H9 (cell line): ENCODE measurements at regions not wholly inside any gene's neighbourhood (a gene's known extent, or its start where the extent isn't known, plus 50 kb on each side); places are given as distances from the start of the nearest gene placed in this dataset.

Experiments
- DNase-seq: peaks from one replicate; pipeline ENCODE4 v3.0.0-alpha.2; 2017
- H2AFZ ChIP-seq: one replicate; pipeline ENCODE4 v1.6.1; 2013; ENCODE audit warnings: mild to moderate bottlenecking, low read length, control low read depth, moderate library complexity
- H2AK5ac ChIP-seq: 2 replicates; pipeline ENCODE4 v1.6.1; 2013; ENCODE audit warnings: low read length, control low read depth, mixed read lengths; ENCODE audit not compliant: insufficient read length
- H2BK120ac ChIP-seq: one replicate; pipeline ENCODE4 v1.6.1; 2013; ENCODE audit warnings: low read depth, mild to moderate bottlenecking, low read length, control low read depth, inconsistent platforms; ENCODE audit not compliant: poor library complexity, severe bottlenecking
- H2BK12ac ChIP-seq: 2 replicates; pipeline ENCODE4 v1.6.1; 2013; ENCODE audit warnings: low read length, control low read depth, mixed read lengths, low read depth; ENCODE audit not compliant: insufficient read length
- H2BK15ac ChIP-seq: 2 replicates; pipeline ENCODE4 v1.6.1; 2013; ENCODE audit warnings: low read depth, low read length, control low read depth
- H2BK20ac ChIP-seq: one replicate; pipeline ENCODE4 v1.6.1; 2013; ENCODE audit warnings: low read depth, mild to moderate bottlenecking, low read length, control low read depth, inconsistent platforms; ENCODE audit not compliant: poor library complexity, severe bottlenecking
- H2BK5ac ChIP-seq: 2 replicates; pipeline ENCODE4 v1.6.1; 2013; ENCODE audit warnings: low read length, control low read depth, mixed read lengths; ENCODE audit not compliant: insufficient read length
- H3K14ac ChIP-seq: 2 replicates; pipeline ENCODE4 v1.6.1; 2013; ENCODE audit warnings: low read length, control low read depth; ENCODE audit not compliant: insufficient read depth
- H3K18ac ChIP-seq: 2 replicates; pipeline ENCODE4 v1.6.1; 2013; ENCODE audit warnings: low read depth, mild to moderate bottlenecking, mixed read lengths, low read length, control low read depth; ENCODE audit not compliant: insufficient read length
- H3K23ac ChIP-seq: 2 replicates; pipeline ENCODE4 v1.6.1; 2013; ENCODE audit warnings: low read length, control low read depth, mixed read lengths, low read depth; ENCODE audit not compliant: insufficient read length
- H3K23me2 ChIP-seq: 2 replicates; pipeline ENCODE4 v1.6.1; 2013; ENCODE audit warnings: low read depth, mild to moderate bottlenecking, mixed read lengths, low read length, control low read depth; ENCODE audit not compliant: insufficient read length, poor library complexity, severe bottlenecking
- H3K27ac ChIP-seq: 2 replicates; pipeline ENCODE4 v1.5.1; 2013; ENCODE audit warnings: low read length, control low read depth, mixed read lengths, low read depth; ENCODE audit not compliant: insufficient read length
- H3K27me3 ChIP-seq: 2 replicates; pipeline ENCODE4 v1.6.1; 2013; ENCODE audit warnings: low read length, control low read depth, inconsistent platforms; ENCODE audit not compliant: insufficient read depth
- H3K4ac ChIP-seq: 2 replicates; pipeline ENCODE4 v1.6.1; 2013; ENCODE audit warnings: low read depth, mild to moderate bottlenecking, control low read depth, inconsistent platforms, low read length, moderate library complexity
- H3K4me1 ChIP-seq: 2 replicates; pipeline ENCODE4 v1.6.1; 2013; ENCODE audit warnings: low read length, control low read depth, inconsistent platforms; ENCODE audit not compliant: insufficient read depth
- H3K4me2 ChIP-seq: 2 replicates; pipeline ENCODE4 v1.6.1; 2013; ENCODE audit warnings: low read length, control low read depth, mixed read lengths; ENCODE audit not compliant: insufficient read length, insufficient read depth
- H3K56ac ChIP-seq: 2 replicates; pipeline ENCODE4 v1.6.1; 2013; ENCODE audit warnings: low read depth, mild to moderate bottlenecking, mixed read lengths, low read length, control low read depth; ENCODE audit not compliant: insufficient read length
- H3K79me1 ChIP-seq: 2 replicates; pipeline ENCODE4 v1.6.1; 2013; ENCODE audit warnings: low read depth, mild to moderate bottlenecking, moderate library complexity, low read length, control low read depth, inconsistent platforms; ENCODE audit not compliant: insufficient read depth, poor library complexity, severe bottlenecking
- H3K79me2 ChIP-seq: 2 replicates; pipeline ENCODE4 v1.6.1; 2013; ENCODE audit warnings: low read length, control low read depth, inconsistent platforms; ENCODE audit not compliant: insufficient read depth
- H3K9ac ChIP-seq: 2 replicates; pipeline ENCODE4 v1.6.1; 2013; ENCODE audit warnings: low read length, control low read depth, mixed read lengths; ENCODE audit not compliant: insufficient read length; ENCODE audit errors: extremely low read depth
- H3K9me3 ChIP-seq: one replicate; pipeline ENCODE4 v1.6.1; 2013; ENCODE audit warnings: low read depth, low read length, inconsistent platforms; ENCODE audit not compliant: control insufficient read depth
- H3T11ph ChIP-seq: one replicate; pipeline ENCODE4 v1.6.1; 2013; ENCODE audit warnings: mild to moderate bottlenecking, low read length, control low read depth, inconsistent platforms
- H4K20me1 ChIP-seq: one replicate; pipeline ENCODE4 v1.6.1; 2013; ENCODE audit not compliant: control insufficient read depth, insufficient read length, insufficient read depth
- H4K5ac ChIP-seq: 2 replicates; pipeline ENCODE4 v1.6.1; 2013; ENCODE audit warnings: low read depth, mild to moderate bottlenecking, mixed read lengths, low read length, control low read depth; ENCODE audit not compliant: insufficient read length
- H4K8ac ChIP-seq: replicated peaks from 2 replicates; pipeline ENCODE4 v1.6.1; 2013; ENCODE audit warnings: low read length, control low read depth, mixed read lengths, low read depth; ENCODE audit not compliant: insufficient read length
- H4K91ac ChIP-seq: 2 replicates; pipeline ENCODE4 v1.6.1; 2013; ENCODE audit warnings: low read depth, mild to moderate bottlenecking, moderate library complexity, mixed read lengths, low read length, control low read depth; ENCODE audit not compliant: insufficient read length
- H3K27ac Mint-ChIP-seq, 3 experiments: 2 replicates in 2 of 3; 3 replicates in 1 of 3; pipeline ENCODE4 v1.8.0; 2020 to 2021; ENCODE audit warnings: mixed read lengths in 3 of 3, mild to moderate bottlenecking in 1 of 3, moderate library complexity in 1 of 3
- H3K27me3 Mint-ChIP-seq: 2 replicates; pipeline ENCODE4 v1.8.0; 2021; ENCODE audit warnings: low read depth, mild to moderate bottlenecking, moderate library complexity, mixed read lengths
- H3K36me3 Mint-ChIP-seq, 3 experiments: 2 replicates in 2 of 3; 3 replicates in 1 of 3; pipeline ENCODE4 v1.8.0; 2020 to 2021; ENCODE audit warnings: low read depth in 3 of 3, mixed read lengths in 3 of 3; ENCODE audit not compliant: insufficient read depth in 1 of 3
- H3K4me1 Mint-ChIP-seq, 2 experiments: 2 replicates each; pipeline ENCODE4 v1.8.0; 2020; ENCODE audit warnings: mixed read lengths in 2 of 2
- H3K4me3 Mint-ChIP-seq, 2 experiments: 2 replicates in 1 of 2; 3 replicates in 1 of 2; pipeline ENCODE4 v1.8.0; 2020 to 2021; ENCODE audit warnings: mild to moderate bottlenecking in 2 of 2, mixed read lengths in 2 of 2, moderate library complexity in 1 of 2
- H3K9me3 Mint-ChIP-seq, 2 experiments: 2 replicates in 1 of 2; 3 replicates in 1 of 2; pipeline ENCODE4 v1.8.0; 2020; ENCODE audit warnings: mild to moderate bottlenecking in 2 of 2, mixed read lengths in 2 of 2, moderate library complexity in 1 of 2
- CTCF ChIP-seq: fragments of 200-600 bp; sonication (generic); conservative IDR thresholded peaks from 3 replicates; pipeline ENCODE4 v1.8.0; 2021; ENCODE audit warnings: antibody characterized with exemption, mild to moderate bottlenecking
- WGBS: extraction: QIAGEN DNeasy Blood & Tissue Kit; methylation state at CpG from one replicate; pipeline ENCODE4 v1.1.7; 2013; ENCODE audit warnings: missing lambda C conversion rate, low lambda C conversion rate, mixed read lengths; ENCODE audit not compliant: insufficient read length; ENCODE audit errors: extremely low coverage; 5-methylcytosine and 5-hydroxymethylcytosine counted together

GRCh38 chr21:38729754-38730379 is 75.9 kb upstream of the ETS2 start:
- Histone ChIP-seq H3K23ac (no peak overlapping the region), H4K5ac (no peak overlapping the region), H4K20me1 (no peaks in the 10 kb centered on the region), H2AFZ (no peak overlapping the region), H3K27me3 (no peaks in the 10 kb centered on the region), H3T11ph (no peak overlapping the region), H3K27ac (no peak overlapping the region), H3K79me1 (no peaks in the 10 kb centered on the region), H2BK20ac (no peak overlapping the region), H2BK15ac (no peak overlapping the region), H3K4me2 (no peak overlapping the region), H3K14ac (no peak overlapping the region), H3K9me3 (no peaks in the 10 kb centered on the region), H2BK120ac (no peak overlapping the region), H3K4me1 (no peaks in the 10 kb centered on the region), H2BK5ac (no peak overlapping the region), H2AK5ac (no peak overlapping the region), H3K79me2 (no peaks in the 10 kb centered on the region), H2BK12ac (no peak overlapping the region), H4K8ac (no peak overlapping the region), H4K91ac (no peak overlapping the region), H3K56ac (no peak overlapping the region), H3K18ac (no peak overlapping the region), H3K9ac (no peak overlapping the region), H3K4ac (no peak overlapping the region), H3K23me2 (no peaks in the 10 kb centered on the region)
- Mint-ChIP-seq H3K27me3 (no peaks in the 10 kb centered on the region), H3K4me1 (peaks cover 13 to 17% of the 10 kb centered on the region in 2 experiments), H3K4me3 (no peak overlapping the region), H3K9me3 (peaks cover 5 to 6% of the 10 kb centered on the region in 2 experiments; a peak in 3 of 5 replicates), H3K36me3 (peaks cover 0 to 5% (median 0%) of the 10 kb centered on the region in 3 experiments; a peak in 1 of 7 replicates), H3K27ac (peak overlapping the region in 1 of 3 experiments; percentile 9; a peak in 1 of 7 replicates)
- no peak for TF ChIP-seq CTCF
- DNase-seq = no peak
- no CpG with 5 or more reads among the region's 8 CpGs for WGBS
